ENCODE measurements at regions not wholly inside any gene's neighbourhood (a gene's known extent, or its start where the extent isn't known, plus 50 kb on each side); places are given as distances from the start of the nearest gene placed in this dataset.

DNA sequence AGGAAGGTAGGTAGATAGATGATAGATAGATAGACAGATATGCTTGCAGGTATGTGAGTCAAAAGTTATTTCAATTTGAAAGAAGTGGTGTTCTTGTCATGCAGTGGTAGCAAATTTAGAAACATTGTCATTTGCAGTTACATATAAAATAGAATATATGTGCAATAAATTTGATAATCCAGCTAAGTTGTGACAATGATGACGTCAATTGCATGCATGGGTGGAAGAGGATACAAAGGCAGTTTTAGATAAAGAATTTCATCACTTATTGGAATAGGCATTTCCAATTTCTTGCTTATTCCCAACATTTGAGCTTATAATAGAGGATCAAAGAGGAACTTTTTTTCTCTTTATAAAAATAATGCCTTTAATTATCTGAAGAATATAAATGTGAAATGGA, 99.2 kb upstream of the KCNJ16 start (continued):
- no peak for TF ChIP-seq CEBPG (CRISPR knock-in tag; IDR thresholded peaks at IDR 0.05)
- TF ChIP-seq CEBPG (tag; conservative IDR thresholded peaks at IDR 0.05 in 1 of 2, IDR thresholded peaks at IDR 0.05 in 1 of 2), result no peak

DNA sequence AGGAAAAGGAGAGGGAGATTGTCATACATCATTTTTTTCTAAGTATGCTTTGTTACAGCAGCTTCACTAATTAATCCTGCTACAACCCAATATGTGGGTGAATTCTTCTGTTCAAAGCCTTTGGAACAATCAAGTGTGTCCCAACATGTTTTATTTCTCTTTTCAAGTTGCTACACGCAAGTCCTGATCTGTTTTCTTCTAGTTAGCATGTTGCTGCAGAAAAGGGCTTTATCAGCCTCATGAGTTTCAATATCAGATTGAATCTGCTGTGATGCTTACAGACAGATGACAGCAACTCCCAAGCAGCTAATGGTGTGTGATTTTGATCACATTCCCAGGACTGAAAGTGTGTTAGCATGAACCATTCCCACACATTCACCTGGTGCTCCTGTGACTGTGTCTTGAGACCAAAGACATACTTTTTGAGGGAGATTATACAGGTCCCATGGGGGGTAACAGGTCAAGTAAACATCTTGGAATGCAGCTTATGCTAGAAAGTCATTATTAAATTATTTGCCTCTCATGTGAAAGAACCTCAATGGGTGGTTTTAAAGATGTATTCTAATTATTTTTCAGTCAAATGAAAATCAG, 96.9 kb upstream of the KCNJ16 start:
- Histone ChIP-seq H3K9me3 (replicated peaks; ENCODE audit: control insufficient read depth, insufficient read depth, low read depth, low read length) (no peaks in the 10 kb centered on the region), H4K20me1 (replicated peaks; ENCODE audit: control insufficient read depth, insufficient read depth, low read length) (no peaks in the 10 kb centered on the region), H3K4me3 (no peak overlapping the region), H3K79me2 (ENCODE audit: control insufficient read depth, insufficient read depth, low read length) (no peaks in the 10 kb centered on the region), H3K27ac (ENCODE audit: extremely low read depth, low read depth, low read length) (no peak overlapping the region), H3K4me2 (ENCODE audit: insufficient read depth, low read length) (no peak overlapping the region), H3K4me1 (replicated peaks in 1 of 2; ENCODE audit: control insufficient read depth in 2 of 2, insufficient read depth in 2 of 2, low read length in 2 of 2) (no peaks in the 10 kb centered on the region), H3K9ac (ENCODE audit: insufficient read depth in 1 of 2, low read depth in 2 of 2, low read length in 2 of 2) (no peak overlapping the region), H2AFZ (ENCODE audit: low read depth, low read length) (no peak overlapping the region), H3K27me3 (ENCODE audit: control insufficient read depth in 2 of 2, insufficient read depth in 2 of 2, low read length in 2 of 2) (no peaks in the 10 kb centered on the region), H3K9me1 (ENCODE audit: control insufficient read depth, insufficient read depth, low read length) (no peaks in the 10 kb centered on the region), H3K36me3 (ENCODE audit: control insufficient read depth, insufficient read depth, low read length) (no peaks in the 10 kb centered on the region)
- DNase-seq (ENCODE audit: extremely low read depth in 1 of 4, low spot score in 3 of 4) (no peak), ATAC-seq (no peak), FAIRE-seq (no peak)
- CTCF ChIA-PET (ENCODE audit: low intra/inter-chr PET ratio), result no interaction called here
- in situ Hi-C loops (cut with MboI) (no loop called here), intact Hi-C loops (cut with micrococcal nuclease) (no loop called here)
- POLR2A ChIA-PET, result no interaction called here
- 50% methylated on average over 1 of the region's 1 CpG for WGBS (ENCODE audit: insufficient coverage, low coverage, missing lambda C conversion rate)
- no TSS peak for BruUV-seq (replicated peaks)
- no peak for TF ChIP-seq TCFL5 (CRISPR knock-in tag; conservative IDR thresholded peaks at IDR 0.05)
- TF ChIP-seq NRF1 (conservative IDR thresholded peaks at IDR 0.05 in 1 of 2, IDR thresholded peaks at IDR 0.05 in 1 of 2), result no peak
- TF ChIP-seq, protein P1, sequence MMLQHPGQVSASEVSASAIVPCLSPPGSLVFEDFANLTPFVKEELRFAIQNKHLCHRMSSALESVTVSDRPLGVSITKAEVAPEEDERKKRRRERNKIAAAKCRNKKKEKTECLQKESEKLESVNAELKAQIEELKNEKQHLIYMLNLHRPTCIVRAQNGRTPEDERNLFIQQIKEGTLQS (IDR thresholded peaks at IDR 0.05), result no peak
- TF ChIP-seq, protein P1 (CRISPR knock-in tag; conservative IDR thresholded peaks at IDR 0.05), result no peak
- TF ChIP-seq MAZ (CRISPR knock-in tag; conservative IDR thresholded peaks at IDR 0.05 in 1 of 2, IDR thresholded peaks at IDR 0.05 in 1 of 2), result no peak
- TF ChIP-seq, protein P2, sequence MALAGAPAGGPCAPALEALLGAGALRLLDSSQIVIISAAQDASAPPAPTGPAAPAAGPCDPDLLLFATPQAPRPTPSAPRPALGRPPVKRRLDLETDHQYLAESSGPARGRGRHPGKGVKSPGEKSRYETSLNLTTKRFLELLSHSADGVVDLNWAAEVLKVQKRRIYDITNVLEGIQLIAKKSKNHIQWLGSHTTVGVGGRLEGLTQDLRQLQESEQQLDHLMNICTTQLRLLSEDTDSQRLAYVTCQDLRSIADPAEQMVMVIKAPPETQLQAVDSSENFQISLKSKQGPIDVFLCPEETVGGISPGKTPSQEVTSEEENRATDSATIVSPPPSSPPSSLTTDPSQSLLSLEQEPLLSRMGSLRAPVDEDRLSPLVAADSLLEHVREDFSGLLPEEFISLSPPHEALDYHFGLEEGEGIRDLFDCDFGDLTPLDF (CRISPR knock-in tag; IDR thresholded peaks at IDR 0.05), result no peak
- no peak for TF ChIP-seq CHCHD3 (CRISPR knock-in tag; IDR thresholded peaks at IDR 0.05)
- no peak for TF ChIP-seq ESRRB (CRISPR knock-in tag; IDR thresholded peaks at IDR 0.05; ENCODE audit: borderline replicate concordance)
- TF ChIP-seq ZNF124 (CRISPR knock-in tag; IDR thresholded peaks at IDR 0.05), result no peak
- no peak for TF ChIP-seq ZNF431 (CRISPR knock-in tag; IDR thresholded peaks at IDR 0.05)
- TF ChIP-seq FOXK1 (CRISPR knock-in tag; IDR thresholded peaks at IDR 0.05; ENCODE audit: borderline replicate concordance), result no peak
- TF ChIP-seq PHF20 (IDR thresholded peaks at IDR 0.05; ENCODE audit: partially characterized antibody), result no peak
- no peak for TF ChIP-seq ZBTB17 (CRISPR knock-in tag; IDR thresholded peaks at IDR 0.05)
- no peak for TF ChIP-seq NELFE (IDR thresholded peaks at IDR 0.05; ENCODE audit: insufficient read depth, insufficient read length)
- TF ChIP-seq PHTF2 (CRISPR knock-in tag; IDR thresholded peaks at IDR 0.05), result no peak
- TF ChIP-seq CREBBP (IDR thresholded peaks at IDR 0.05; ENCODE audit: low read depth, low read length), result no peak
- TF ChIP-seq KLF16 (IDR thresholded peaks at IDR 0.05), result no peak
- no peak for TF ChIP-seq RCOR1 (IDR thresholded peaks at IDR 0.05; ENCODE audit: borderline replicate concordance in 1 of 2, low read depth in 2 of 2, low read length in 2 of 2)
- TF ChIP-seq XRCC3 (IDR thresholded peaks at IDR 0.05), result no peak
- no peak for TF ChIP-seq ZNF766 (CRISPR knock-in tag; conservative IDR thresholded peaks at IDR 0.05)

Measured in K562 (cell line).